Muscle layer of colon (tissue), 2 donors: ENCODE measurements at regions not wholly inside any gene's neighbourhood (a gene's known extent, or its start where the extent isn't known, plus 50 kb on each side); places are given as distances from the start of the nearest gene placed in this dataset.
"Not testable (repeated sequence)": the region's sequence is repeated elsewhere in the genome, so short reads cannot be mapped to it uniquely, and the experiment has no call there.

Source experiments
- H3K27ac ChIP-seq: one replicate; pipeline ENCODE4 v1.7.0; 2013; ENCODE audit warnings: low read depth, mild to moderate bottlenecking, low read length, moderate library complexity
- H3K27me3 ChIP-seq, 2 donors: one replicate each; pipeline ENCODE4 v1.7.0; 2013; ENCODE audit warnings: low read length in 2 of 2, mild to moderate bottlenecking in 2 of 2; ENCODE audit not compliant: insufficient read depth in 2 of 2, control insufficient read depth in 1 of 2
- H3K36me3 ChIP-seq: one replicate; pipeline ENCODE4 v1.7.0; 2013; ENCODE audit warnings: mild to moderate bottlenecking, low read length; ENCODE audit not compliant: insufficient read depth
- H3K4me1 ChIP-seq: one replicate; pipeline ENCODE4 v1.7.0; 2013; ENCODE audit warnings: mild to moderate bottlenecking, low read length; ENCODE audit not compliant: insufficient read depth
- H3K4me3 ChIP-seq, 2 donors: one replicate each; pipeline ENCODE4 v1.7.0; 2013; ENCODE audit warnings: low read length in 2 of 2, low read depth in 1 of 2, mild to moderate bottlenecking in 1 of 2, moderate library complexity in 1 of 2
- H3K9ac ChIP-seq: one replicate; pipeline ENCODE4 v1.7.0; 2013; ENCODE audit warnings: low read length
- H3K9me3 ChIP-seq: one replicate; pipeline ENCODE4 v1.7.0; 2013; ENCODE audit warnings: mild to moderate bottlenecking, low read length
- donor health status: abdominal sarcoma.
- donor health status: Adenocarcinoma of cecum.

DNA sequence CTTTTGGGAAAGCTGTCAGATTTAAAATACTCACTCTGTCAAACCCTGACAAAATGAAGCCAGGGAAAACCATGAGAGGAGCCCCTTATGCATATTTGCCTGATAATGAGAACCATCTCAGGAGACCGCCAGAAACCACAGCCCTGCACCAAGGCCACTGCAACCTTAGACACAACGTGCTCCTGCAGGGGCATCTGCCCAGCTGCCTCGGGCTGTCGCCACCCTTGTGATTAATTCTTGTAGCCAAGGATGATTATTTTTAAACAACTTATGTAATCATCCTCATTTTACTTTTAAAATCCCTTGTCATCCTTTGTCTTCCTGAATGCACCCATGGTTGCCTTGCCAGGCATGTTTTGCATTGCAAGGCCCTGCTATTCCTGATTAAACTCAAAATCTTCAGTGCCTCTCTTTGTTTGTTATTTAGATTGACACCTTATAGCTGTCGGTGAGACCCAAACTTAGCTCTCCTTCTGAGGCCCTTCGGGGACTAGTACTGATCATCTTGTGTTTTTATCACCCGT is 766.4 kb upstream of the TMEM132C start:
- Histone ChIP-seq H3K27ac (no peak overlapping the region), H3K9ac (no peak overlapping the region), H3K9me3 (no peaks in the 10 kb centered on the region)

GRCh38 chr12:127501916-127502315 is 765.1 kb upstream of the TMEM132C start:
- Histone ChIP-seq H3K4me1 (no peaks in the 10 kb centered on the region), H3K9me3 (no peaks in the 10 kb centered on the region), H3K4me3 (no peak overlapping the region), H3K36me3 (no peaks in the 10 kb centered on the region), H3K27me3 (no peaks in the 10 kb centered on the region), H3K9ac (no peak overlapping the region), H3K27ac (no peak overlapping the region)

More for the DNA sequence above, 766.4 kb upstream of the TMEM132C start:
- Histone ChIP-seq H3K27me3 (no peaks in the 10 kb centered on the region), H3K4me3 (no peak overlapping the region), H3K36me3 (no peaks in the 10 kb centered on the region), H3K4me1 (no peaks in the 10 kb centered on the region)

- H3K4me3 ChIP-seq = no peak overlapping the region
- no peak overlapping the region for H3K27ac ChIP-seq
- H3K9me3 ChIP-seq = no peaks in the 10 kb centered on the region
Observed at GRCh38 chr12:127503246-127503645, 763.7 kb upstream of the TMEM132C start.

DNA sequence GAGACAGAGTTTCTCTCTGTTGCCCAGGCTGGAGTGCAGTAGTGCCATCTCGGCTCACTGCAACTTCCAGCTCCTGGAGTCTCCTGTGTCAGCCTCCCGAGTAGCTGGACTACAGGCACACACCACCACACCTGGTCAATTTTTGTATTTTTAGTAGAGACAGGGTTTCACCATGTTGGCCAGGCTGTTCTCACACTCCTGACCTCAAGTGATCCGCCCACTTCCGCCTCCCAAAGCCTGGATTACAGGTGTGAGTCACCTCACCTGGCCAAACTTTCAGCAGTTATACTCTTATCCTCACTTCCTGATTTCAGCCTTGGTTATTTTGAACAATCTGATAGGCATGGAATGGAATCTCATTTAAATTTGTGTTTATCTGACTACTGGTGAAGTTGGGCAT is 763.0 kb upstream of the TMEM132C start:
- not testable (repeated sequence) for H3K36me3 ChIP-seq, H3K9me3 ChIP-seq, H3K9ac ChIP-seq, H3K4me1 ChIP-seq, H3K27ac ChIP-seq, H3K4me3 ChIP-seq, H3K27me3 ChIP-seq

More at GRCh38 chr12:127503246-127503645, 763.7 kb upstream of the TMEM132C start:
- Histone ChIP-seq H3K36me3 (no peaks in the 10 kb centered on the region), H3K4me1 (no peaks in the 10 kb centered on the region), H3K27me3 (no peaks in the 10 kb centered on the region), H3K9ac (no peak overlapping the region)

GRCh38 chr12:127504874-127505273 is 762.1 kb upstream of the TMEM132C start:
- H3K27ac ChIP-seq = no peak overlapping the region
- H3K9ac ChIP-seq = no peak overlapping the region
- H3K4me3 ChIP-seq = no peak overlapping the region
- H3K9me3 ChIP-seq = no peaks in the 10 kb centered on the region
- no peaks in the 10 kb centered on the region for H3K36me3 ChIP-seq
- H3K4me1 ChIP-seq = no peaks in the 10 kb centered on the region
- no peaks in the 10 kb centered on the region for H3K27me3 ChIP-seq

DNA sequence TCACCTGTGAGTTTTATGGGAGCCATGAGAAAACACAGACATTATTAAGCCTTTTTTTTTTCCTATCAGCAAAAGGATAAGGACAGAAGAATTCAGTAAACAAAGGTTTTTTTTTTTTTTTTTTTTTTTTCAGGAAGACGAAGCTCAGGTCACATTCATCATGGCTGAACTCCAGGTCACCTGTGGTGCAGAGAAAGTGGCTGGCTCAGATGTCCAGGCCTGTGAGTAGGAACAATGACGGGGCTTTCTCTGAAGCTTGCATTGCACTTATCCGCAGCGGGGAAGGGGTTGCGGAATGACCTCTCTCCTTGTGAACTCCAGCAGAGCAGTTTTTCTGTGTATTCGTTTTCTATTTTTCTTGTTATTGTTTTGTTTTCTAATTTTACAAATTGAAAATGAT is 759.6 kb upstream of the TMEM132C start:
- no peak overlapping the region for H3K4me3 ChIP-seq
- H3K36me3 ChIP-seq = no peaks in the 10 kb centered on the region
- no peaks in the 10 kb centered on the region for H3K27me3 ChIP-seq
- H3K27ac ChIP-seq = no peak overlapping the region
- no peak overlapping the region for H3K9ac ChIP-seq
- no peaks in the 10 kb centered on the region for H3K9me3 ChIP-seq
- no peaks in the 10 kb centered on the region for H3K4me1 ChIP-seq

- Histone ChIP-seq H3K36me3 (no peaks in the 10 kb centered on the region), H3K4me3 (no peak overlapping the region), H3K27me3 (no peaks in the 10 kb centered on the region), H3K9me3 (no peaks in the 10 kb centered on the region), H3K4me1 (no peaks in the 10 kb centered on the region), H3K27ac (no peak overlapping the region), H3K9ac (no peak overlapping the region)
Observed at GRCh38 chr12:127509066-127509778, 757.7 kb upstream of the TMEM132C start.

- Histone ChIP-seq H3K27ac (no peak overlapping the region), H3K9ac (no peak overlapping the region), H3K36me3 (no peaks in the 10 kb centered on the region), H3K4me3 (no peak overlapping the region), H3K9me3 (no peaks in the 10 kb centered on the region), H3K4me1 (no peaks in the 10 kb centered on the region), H3K27me3 (no peaks in the 10 kb centered on the region)
Observed at GRCh38 chr12:127515941-127516340, 751.0 kb upstream of the TMEM132C start.

GRCh38 chr12:127516467-127516866 is 750.5 kb upstream of the TMEM132C start:
- Histone ChIP-seq H3K4me1 (no peaks in the 10 kb centered on the region), H3K27ac (no peak overlapping the region), H3K36me3 (no peaks in the 10 kb centered on the region), H3K9me3 (no peaks in the 10 kb centered on the region), H3K9ac (no peak overlapping the region), H3K27me3 (no peaks in the 10 kb centered on the region), H3K4me3 (no peak overlapping the region)

DNA sequence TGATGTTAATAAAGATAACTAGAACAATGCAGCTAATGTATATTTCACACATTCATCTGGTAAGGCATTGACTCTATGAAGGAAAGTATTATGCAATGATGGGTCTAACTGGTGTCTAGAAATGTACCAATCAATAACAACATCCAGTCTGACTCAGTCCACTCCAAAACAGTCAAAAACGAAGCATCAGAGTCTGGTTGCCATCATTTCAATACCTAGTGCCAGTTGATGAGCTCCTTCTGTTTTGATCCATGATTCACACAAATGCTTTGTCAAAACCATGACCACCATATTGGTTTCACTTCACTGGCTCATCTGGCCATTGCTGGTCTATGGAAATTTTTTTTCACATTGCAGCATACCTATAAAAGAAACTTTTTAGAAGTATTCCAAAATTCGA is 747.2 kb upstream of the TMEM132C start:
- Histone ChIP-seq H3K36me3 (no peaks in the 10 kb centered on the region), H3K4me1 (no peaks in the 10 kb centered on the region), H3K9me3 (no peaks in the 10 kb centered on the region), H3K27me3 (no peaks in the 10 kb centered on the region), H3K9ac (no peak overlapping the region), H3K27ac (no peak overlapping the region), H3K4me3 (no peak overlapping the region)

GRCh38 chr12:127526925-127527324 is 740.0 kb upstream of the TMEM132C start:
- H3K9me3 ChIP-seq = no peaks in the 10 kb centered on the region
- H3K27ac ChIP-seq = no peak overlapping the region
- H3K36me3 ChIP-seq = no peaks in the 10 kb centered on the region
- no peak overlapping the region for H3K9ac ChIP-seq
- H3K4me1 ChIP-seq = no peaks in the 10 kb centered on the region
- H3K4me3 ChIP-seq = no peak overlapping the region
- no peaks in the 10 kb centered on the region for H3K27me3 ChIP-seq

DNA sequence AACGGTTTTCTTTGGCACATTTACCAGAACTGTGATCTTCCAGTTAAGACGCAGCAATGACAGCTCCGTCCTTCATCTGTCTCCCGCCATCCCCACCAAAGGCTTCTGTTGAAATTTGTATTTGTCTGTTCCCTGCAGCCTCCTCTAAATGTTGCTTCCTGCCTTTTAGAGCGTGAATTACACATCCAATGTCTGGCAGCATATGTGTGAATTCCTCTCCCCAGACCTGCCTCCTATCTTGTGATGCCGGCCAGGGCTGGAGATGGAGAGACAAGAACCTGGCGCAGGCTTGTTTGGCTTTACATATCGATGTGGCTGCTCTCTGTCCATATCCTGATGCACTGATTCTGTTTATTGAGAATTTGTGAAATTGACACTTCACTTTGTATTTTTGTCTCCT is 738.4 kb upstream of the TMEM132C start:
- H3K36me3 ChIP-seq = no peaks in the 10 kb centered on the region

More for the DNA sequence above, 738.4 kb upstream of the TMEM132C start:
- no peak overlapping the region for H3K9ac ChIP-seq
- H3K27ac ChIP-seq = no peak overlapping the region
- no peak overlapping the region for H3K4me3 ChIP-seq
- H3K27me3 ChIP-seq = no peaks in the 10 kb centered on the region
- no peaks in the 10 kb centered on the region for H3K4me1 ChIP-seq
- no peaks in the 10 kb centered on the region for H3K9me3 ChIP-seq
